Glutamatergic neuron (in vitro differentiated cells): ENCODE measurements at regions not wholly inside any gene's neighbourhood (a gene's known extent, or its start where the extent isn't known, plus 50 kb on each side); places are given as distances from the start of the nearest gene placed in this dataset.

Experiments used
- DNase-seq: peaks from one replicate; pipeline ENCODE4 v3.0.0; 2022
- H3K27ac Mint-ChIP-seq: one replicate; pipeline ENCODE4 v1.8.0; 2020; ENCODE audit warnings: mild to moderate bottlenecking, mixed read lengths, inconsistent platforms; ENCODE audit not compliant: unreplicated experiment
- H3K27me3 Mint-ChIP-seq: one replicate; pipeline ENCODE4 v1.8.0; 2020; ENCODE audit warnings: mild to moderate bottlenecking, moderate library complexity, mixed read lengths, inconsistent platforms; ENCODE audit not compliant: unreplicated experiment
- H3K36me3 Mint-ChIP-seq: one replicate; pipeline ENCODE4 v1.8.0; 2020; ENCODE audit warnings: mild to moderate bottlenecking, mixed read lengths, inconsistent platforms; ENCODE audit not compliant: unreplicated experiment
- H3K4me1 Mint-ChIP-seq: one replicate; pipeline ENCODE4 v1.8.0; 2020; ENCODE audit warnings: mild to moderate bottlenecking, low read depth, mixed read lengths, inconsistent platforms; ENCODE audit not compliant: unreplicated experiment
- H3K4me3 Mint-ChIP-seq: one replicate; pipeline ENCODE4 v1.8.0; 2020; ENCODE audit warnings: mild to moderate bottlenecking, mixed read lengths, inconsistent platforms; ENCODE audit not compliant: unreplicated experiment
- H3K9me3 Mint-ChIP-seq: one replicate; pipeline ENCODE4 v1.8.0; 2020; ENCODE audit warnings: mild to moderate bottlenecking, moderate library complexity, mixed read lengths, inconsistent platforms; ENCODE audit not compliant: unreplicated experiment
- TF ChIP-seq, protein P1 (sequence below): fragments of 200-600 bp; sonication (generic); IDR thresholded peaks from one replicate; pipeline ENCODE4 v1.5.0; 2021; ENCODE audit not compliant: partially characterized antibody, unreplicated experiment

DNA sequence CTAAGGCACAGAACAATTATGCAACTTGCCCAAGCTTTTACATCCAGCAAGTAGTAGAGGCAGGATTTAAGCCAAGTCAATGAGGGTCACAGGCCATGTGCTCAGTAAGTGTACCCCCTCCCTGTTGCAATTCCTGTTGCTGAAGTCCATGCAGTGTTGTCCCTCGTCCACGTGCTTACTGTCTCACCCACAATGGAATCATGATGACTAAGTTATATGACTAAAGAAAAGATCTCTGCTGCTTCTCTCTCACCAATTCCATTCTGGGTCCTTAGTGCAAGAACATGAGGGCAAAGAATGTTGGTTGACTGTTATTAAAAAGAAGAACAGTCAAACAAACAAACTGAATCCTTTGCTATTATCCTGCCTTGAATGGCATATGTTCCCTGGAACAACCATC lies 233.6 kb upstream of the SLC24A2 start:
- H3K4me1 Mint-ChIP-seq, result peaks cover 33% of the 10 kb centered on the region
- no peak overlapping the region for H3K4me3 Mint-ChIP-seq

DNA sequence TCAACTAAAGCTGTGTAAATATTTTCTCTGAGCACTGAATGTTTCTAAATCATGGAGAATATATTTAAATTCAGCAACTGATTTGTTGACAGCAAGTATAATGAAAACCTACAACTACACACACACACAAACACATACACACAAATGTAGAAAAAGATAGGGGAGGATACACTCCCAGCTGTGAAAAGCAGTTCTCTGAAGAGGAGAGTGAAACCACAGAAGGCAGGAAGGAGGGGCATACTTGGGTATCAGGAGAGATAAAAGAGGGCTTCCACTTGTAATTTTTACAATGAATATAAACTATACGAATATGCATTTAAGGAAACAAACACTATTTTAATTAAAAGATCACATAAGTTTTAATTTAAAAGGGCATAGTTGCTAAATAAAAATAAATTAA lies 227.8 kb upstream of the SLC24A2 start:
- DNase-seq, result no peak
- Mint-ChIP-seq H3K4me3 (no peak overlapping the region), H3K9me3 (no peaks in the 10 kb centered on the region), H3K4me1 (no peaks in the 10 kb centered on the region), H3K36me3 (peaks cover 9% of the 10 kb centered on the region), H3K27me3 (no peaks in the 10 kb centered on the region), H3K27ac (no peak overlapping the region)
- TF ChIP-seq, protein P1, sequence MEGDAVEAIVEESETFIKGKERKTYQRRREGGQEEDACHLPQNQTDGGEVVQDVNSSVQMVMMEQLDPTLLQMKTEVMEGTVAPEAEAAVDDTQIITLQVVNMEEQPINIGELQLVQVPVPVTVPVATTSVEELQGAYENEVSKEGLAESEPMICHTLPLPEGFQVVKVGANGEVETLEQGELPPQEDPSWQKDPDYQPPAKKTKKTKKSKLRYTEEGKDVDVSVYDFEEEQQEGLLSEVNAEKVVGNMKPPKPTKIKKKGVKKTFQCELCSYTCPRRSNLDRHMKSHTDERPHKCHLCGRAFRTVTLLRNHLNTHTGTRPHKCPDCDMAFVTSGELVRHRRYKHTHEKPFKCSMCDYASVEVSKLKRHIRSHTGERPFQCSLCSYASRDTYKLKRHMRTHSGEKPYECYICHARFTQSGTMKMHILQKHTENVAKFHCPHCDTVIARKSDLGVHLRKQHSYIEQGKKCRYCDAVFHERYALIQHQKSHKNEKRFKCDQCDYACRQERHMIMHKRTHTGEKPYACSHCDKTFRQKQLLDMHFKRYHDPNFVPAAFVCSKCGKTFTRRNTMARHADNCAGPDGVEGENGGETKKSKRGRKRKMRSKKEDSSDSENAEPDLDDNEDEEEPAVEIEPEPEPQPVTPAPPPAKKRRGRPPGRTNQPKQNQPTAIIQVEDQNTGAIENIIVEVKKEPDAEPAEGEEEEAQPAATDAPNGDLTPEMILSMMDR, result no peak

More for the DNA sequence above, 233.6 kb upstream of the SLC24A2 start:
- peaks cover 2% of the 10 kb centered on the region for H3K27me3 Mint-ChIP-seq
- TF ChIP-seq, protein P1, result no peak
- peak overlapping the region; percentile 5 for H3K27ac Mint-ChIP-seq
- no peaks in the 10 kb centered on the region for H3K36me3 Mint-ChIP-seq
- no peak for DNase-seq
- H3K9me3 Mint-ChIP-seq, result no peaks in the 10 kb centered on the region

- H3K27ac Mint-ChIP-seq, result no peak overlapping the region
Observed at GRCh38 chr9:20015427-20015931, 226.6 kb upstream of the SLC24A2 start.

GRCh38 chr9:20014168-20014567 lies 225.3 kb upstream of the SLC24A2 start:
- TF ChIP-seq, protein P1, result no peak
- no peaks in the 10 kb centered on the region for H3K27me3 Mint-ChIP-seq

More at GRCh38 chr9:20015427-20015931, 226.6 kb upstream of the SLC24A2 start:
- no peaks in the 10 kb centered on the region for H3K4me1 Mint-ChIP-seq
- no peak for DNase-seq
- H3K9me3 Mint-ChIP-seq, result peaks cover 2% of the 10 kb centered on the region
- H3K4me3 Mint-ChIP-seq, result no peak overlapping the region
- H3K36me3 Mint-ChIP-seq, result peaks cover 15% of the 10 kb centered on the region
- H3K27me3 Mint-ChIP-seq, result no peaks in the 10 kb centered on the region
- TF ChIP-seq, protein P1, result no peak

GRCh38 chr9:20012232-20012631 lies 223.4 kb upstream of the SLC24A2 start:
- H3K27me3 Mint-ChIP-seq, result peaks cover 4% of the 10 kb centered on the region
- H3K4me3 Mint-ChIP-seq, result no peak overlapping the region
- H3K36me3 Mint-ChIP-seq, result peaks cover 15% of the 10 kb centered on the region
- TF ChIP-seq, protein P1, result no peak
- H3K27ac Mint-ChIP-seq, result no peak overlapping the region
- no peak for DNase-seq
- no peaks in the 10 kb centered on the region for H3K4me1 Mint-ChIP-seq
- H3K9me3 Mint-ChIP-seq, result peaks cover 2% of the 10 kb centered on the region

More at GRCh38 chr9:20014168-20014567, 225.3 kb upstream of the SLC24A2 start:
- Mint-ChIP-seq H3K9me3 (peaks cover 2% of the 10 kb centered on the region), H3K27ac (no peak overlapping the region), H3K4me3 (no peak overlapping the region), H3K36me3 (peaks cover 15% of the 10 kb centered on the region), H3K4me1 (no peaks in the 10 kb centered on the region)
- DNase-seq, result no peak
